ENCODE measurements at regions not wholly inside any gene's neighbourhood (a gene's known extent, or its start where the extent isn't known, plus 50 kb on each side); places are given as distances from the start of the nearest gene placed in this dataset.

DNA sequence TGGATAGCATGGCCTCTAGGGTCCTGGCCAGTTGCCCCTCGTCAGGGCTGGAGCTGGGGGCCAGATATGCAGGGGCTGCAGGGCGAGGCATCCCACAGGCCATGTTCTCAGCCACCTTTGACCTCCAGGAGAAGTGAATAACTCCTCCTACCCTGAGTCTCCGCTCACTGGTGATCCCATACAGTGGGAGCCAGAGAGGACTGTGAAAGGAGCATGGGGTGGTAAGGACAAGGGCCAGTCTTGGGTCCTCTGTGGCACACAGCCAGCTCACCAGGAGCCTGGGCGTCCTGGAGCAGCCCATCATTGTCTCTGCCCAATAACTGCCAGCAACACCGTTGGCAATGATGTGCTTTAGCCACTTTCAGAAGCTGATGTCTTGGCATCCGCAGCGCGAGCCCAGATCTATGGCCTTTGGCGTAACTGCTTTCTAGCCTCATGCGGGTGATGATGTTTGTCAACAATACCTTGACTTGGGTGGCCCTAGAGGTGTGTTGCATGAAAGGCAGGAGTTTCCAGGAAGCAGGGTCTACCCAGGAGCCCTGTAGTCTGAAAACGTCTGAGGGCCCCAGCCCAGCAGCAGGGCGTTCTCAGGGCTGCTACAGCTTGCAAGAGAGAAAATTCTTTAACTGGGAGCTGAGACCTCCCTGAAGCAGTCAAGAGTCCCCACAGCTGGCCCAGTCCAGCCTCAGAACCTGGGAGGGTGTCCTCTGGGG lies 61.1 kb upstream of the IQSEC1 start:
- H3K9me2 ChIP-seq (replicated peaks; ENCODE audit: insufficient read depth, low read length): no peaks in the 10 kb centered on the region
- H3K9me3 ChIP-seq (ENCODE audit: insufficient read depth, low read length): no peaks in the 10 kb centered on the region
- H3K79me2 ChIP-seq (ENCODE audit: insufficient read depth, low read length): no peaks in the 10 kb centered on the region
- no peak overlapping the region for H3K4me2 ChIP-seq (ENCODE audit: low read depth, low read length, poor library complexity, severe bottlenecking)
- no peaks in the 10 kb centered on the region for H4K20me1 ChIP-seq (ENCODE audit: low read depth, low read length)
- no peak overlapping the region for H3K27ac ChIP-seq (ENCODE audit: low read depth, low read length)
- no peak overlapping the region for H3K9ac ChIP-seq (ENCODE audit: low read length)
- H3K4me3 ChIP-seq (ENCODE audit: insufficient read depth, low read length, poor library complexity, severe bottlenecking): no peak overlapping the region
- H3K36me3 ChIP-seq (ENCODE audit: low read length): no peaks in the 10 kb centered on the region
- TF ChIP-seq, protein P1, sequence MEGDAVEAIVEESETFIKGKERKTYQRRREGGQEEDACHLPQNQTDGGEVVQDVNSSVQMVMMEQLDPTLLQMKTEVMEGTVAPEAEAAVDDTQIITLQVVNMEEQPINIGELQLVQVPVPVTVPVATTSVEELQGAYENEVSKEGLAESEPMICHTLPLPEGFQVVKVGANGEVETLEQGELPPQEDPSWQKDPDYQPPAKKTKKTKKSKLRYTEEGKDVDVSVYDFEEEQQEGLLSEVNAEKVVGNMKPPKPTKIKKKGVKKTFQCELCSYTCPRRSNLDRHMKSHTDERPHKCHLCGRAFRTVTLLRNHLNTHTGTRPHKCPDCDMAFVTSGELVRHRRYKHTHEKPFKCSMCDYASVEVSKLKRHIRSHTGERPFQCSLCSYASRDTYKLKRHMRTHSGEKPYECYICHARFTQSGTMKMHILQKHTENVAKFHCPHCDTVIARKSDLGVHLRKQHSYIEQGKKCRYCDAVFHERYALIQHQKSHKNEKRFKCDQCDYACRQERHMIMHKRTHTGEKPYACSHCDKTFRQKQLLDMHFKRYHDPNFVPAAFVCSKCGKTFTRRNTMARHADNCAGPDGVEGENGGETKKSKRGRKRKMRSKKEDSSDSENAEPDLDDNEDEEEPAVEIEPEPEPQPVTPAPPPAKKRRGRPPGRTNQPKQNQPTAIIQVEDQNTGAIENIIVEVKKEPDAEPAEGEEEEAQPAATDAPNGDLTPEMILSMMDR (IDR thresholded peaks at IDR 0.05; ENCODE audit: insufficient read depth, low read length, poor library complexity, severe bottlenecking): no peak
- H2AFZ ChIP-seq (ENCODE audit: low read depth, low read length, severe bottlenecking): no peak overlapping the region
- H3F3A ChIP-seq (ENCODE audit: insufficient read depth): no peaks in the 10 kb centered on the region
- H3K27me3 ChIP-seq (ENCODE audit: low read length): no peaks in the 10 kb centered on the region

DNA sequence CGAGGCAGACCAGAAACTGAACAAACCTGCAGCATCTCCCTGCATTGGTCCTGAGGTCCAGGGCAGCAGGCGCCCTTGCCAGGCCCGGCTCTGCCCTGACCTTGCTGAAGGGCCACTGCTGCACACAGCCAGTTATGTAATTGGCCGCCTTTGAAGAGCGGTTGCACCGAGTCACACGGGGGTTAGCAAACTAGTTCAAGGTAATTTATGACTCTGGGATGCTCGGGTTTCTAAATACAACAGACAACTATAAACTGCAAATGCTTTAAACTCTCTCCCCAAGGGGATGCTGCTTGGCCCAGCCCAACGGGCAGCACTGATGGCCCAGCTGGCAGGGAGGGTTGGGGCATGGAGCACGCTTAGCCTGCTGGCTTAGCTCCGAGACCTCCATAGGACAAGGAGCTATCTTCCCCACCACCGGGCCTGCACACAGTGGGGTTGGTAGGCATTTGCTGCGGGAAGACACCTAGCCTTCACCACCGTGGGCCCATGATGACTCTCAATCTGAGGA lies 60.3 kb upstream of the IQSEC1 start:
- Histone ChIP-seq H4K20me1 (ENCODE audit: low read depth, low read length) (no peaks in the 10 kb centered on the region), H3K36me3 (ENCODE audit: low read length) (no peaks in the 10 kb centered on the region), H3F3A (ENCODE audit: insufficient read depth) (no peaks in the 10 kb centered on the region), H3K9me3 (ENCODE audit: insufficient read depth, low read length) (no peaks in the 10 kb centered on the region), H3K79me2 (ENCODE audit: insufficient read depth, low read length) (no peaks in the 10 kb centered on the region), H3K9ac (ENCODE audit: low read length) (no peak overlapping the region), H2AFZ (ENCODE audit: low read depth, low read length, severe bottlenecking) (no peak overlapping the region), H3K27me3 (ENCODE audit: low read length) (0 out of 2 replicates have a peak, but pooled peaks cover 2% of the 10 kb centered on the region), H3K4me3 (ENCODE audit: insufficient read depth, low read length, poor library complexity, severe bottlenecking) (no peak overlapping the region), H3K4me2 (ENCODE audit: low read depth, low read length, poor library complexity, severe bottlenecking) (no peak overlapping the region), H3K9me2 (replicated peaks; ENCODE audit: insufficient read depth, low read length) (no peaks in the 10 kb centered on the region), H3K27ac (ENCODE audit: low read depth, low read length) (no peak overlapping the region)
- no peak for TF ChIP-seq EZH2phosphoT487 (conservative IDR thresholded peaks at IDR 0.05; ENCODE audit: low read length)
- TF ChIP-seq, protein P1 (IDR thresholded peaks at IDR 0.05; ENCODE audit: insufficient read depth, low read length, poor library complexity, severe bottlenecking): no peak

DNA sequence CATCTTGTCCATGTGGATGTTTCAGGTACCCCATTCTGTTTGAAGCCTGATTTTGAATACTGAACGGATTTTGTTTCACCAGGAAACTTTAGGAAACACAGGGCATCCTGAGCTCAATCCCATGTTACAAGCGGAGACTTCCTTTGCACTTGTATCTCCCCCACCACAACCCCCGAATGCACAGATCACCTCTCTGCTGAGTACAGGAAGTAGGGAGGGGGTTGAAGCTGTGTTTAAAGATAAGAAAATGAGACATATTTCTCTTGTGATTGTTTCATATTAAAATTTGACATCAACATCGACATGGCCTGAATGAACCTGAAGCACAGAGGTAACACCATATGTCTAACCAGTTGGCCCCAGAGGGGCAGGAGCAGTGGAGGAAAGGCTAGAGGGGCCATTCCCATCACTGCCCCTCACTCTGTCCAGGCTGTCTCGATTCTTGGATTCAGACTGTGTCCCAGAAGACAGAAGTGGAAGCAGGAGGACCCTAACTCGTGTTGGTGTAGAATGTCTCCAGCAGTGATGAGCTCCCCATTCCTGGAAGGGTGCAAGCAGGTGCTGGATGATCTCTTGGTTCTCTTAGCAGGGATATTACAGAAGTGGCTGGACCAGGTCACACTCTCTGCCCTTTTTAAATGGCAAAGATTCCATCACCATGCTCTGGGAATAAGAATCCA lies 59.6 kb upstream of the IQSEC1 start:
- H3F3A ChIP-seq (ENCODE audit: insufficient read depth): no peaks in the 10 kb centered on the region
- TF ChIP-seq, protein P1 (IDR thresholded peaks at IDR 0.05; ENCODE audit: insufficient read depth, low read length, poor library complexity, severe bottlenecking): no peak
- TF ChIP-seq EZH2phosphoT487 (conservative IDR thresholded peaks at IDR 0.05; ENCODE audit: low read length): no peak
- H4K20me1 ChIP-seq (ENCODE audit: low read depth, low read length): no peaks in the 10 kb centered on the region
- no peak overlapping the region for H3K27ac ChIP-seq (ENCODE audit: low read depth, low read length)
- H3K79me2 ChIP-seq (ENCODE audit: insufficient read depth, low read length): no peaks in the 10 kb centered on the region
- H3K27me3 ChIP-seq (ENCODE audit: low read length): 0 out of 2 replicates have a peak, but pooled peaks cover 2% of the 10 kb centered on the region
- H3K9me3 ChIP-seq (ENCODE audit: insufficient read depth, low read length): no peaks in the 10 kb centered on the region
- H3K4me3 ChIP-seq (ENCODE audit: insufficient read depth, low read length, poor library complexity, severe bottlenecking): no peak overlapping the region
- no peak overlapping the region for H3K4me2 ChIP-seq (ENCODE audit: low read depth, low read length, poor library complexity, severe bottlenecking)
- H3K9ac ChIP-seq (ENCODE audit: low read length): no peak overlapping the region
- no peaks in the 10 kb centered on the region for H3K36me3 ChIP-seq (ENCODE audit: low read length)
- no peak overlapping the region for H2AFZ ChIP-seq (ENCODE audit: low read depth, low read length, severe bottlenecking)
- no peaks in the 10 kb centered on the region for H3K9me2 ChIP-seq (replicated peaks; ENCODE audit: insufficient read depth, low read length)

Measured in SU-DHL-6 (cell line).